Activated naive CD4-positive, alpha-beta T cell treated with anti-CD3 and anti-CD28 coated beads, Interleukin-2, amount 50 U/mL, for 24 hours (primary cell): ENCODE measurements at regions not wholly inside any gene's neighbourhood (a gene's known extent, or its start where the extent isn't known, plus 50 kb on each side); places are given as distances from the start of the nearest gene placed in this dataset.

Source experiments
- H3K27ac Mint-ChIP-seq: one replicate; pipeline ENCODE4 v1.8.0; 2021; ENCODE audit warnings: mild to moderate bottlenecking, mixed read lengths
- H3K27me3 Mint-ChIP-seq: one replicate; pipeline ENCODE4 v1.8.0; 2021; ENCODE audit warnings: mixed read lengths
- H3K36me3 Mint-ChIP-seq: one replicate; pipeline ENCODE4 v1.8.0; 2021; ENCODE audit warnings: mixed read lengths
- H3K4me1 Mint-ChIP-seq: one replicate; pipeline ENCODE4 v1.8.0; 2021; ENCODE audit warnings: mixed read lengths
- H3K4me3 Mint-ChIP-seq: one replicate; pipeline ENCODE4 v1.8.0; 2021; ENCODE audit warnings: mild to moderate bottlenecking, mixed read lengths
- H3K9me3 Mint-ChIP-seq: one replicate; pipeline ENCODE4 v1.8.0; 2021; ENCODE audit warnings: mixed read lengths

DNA sequence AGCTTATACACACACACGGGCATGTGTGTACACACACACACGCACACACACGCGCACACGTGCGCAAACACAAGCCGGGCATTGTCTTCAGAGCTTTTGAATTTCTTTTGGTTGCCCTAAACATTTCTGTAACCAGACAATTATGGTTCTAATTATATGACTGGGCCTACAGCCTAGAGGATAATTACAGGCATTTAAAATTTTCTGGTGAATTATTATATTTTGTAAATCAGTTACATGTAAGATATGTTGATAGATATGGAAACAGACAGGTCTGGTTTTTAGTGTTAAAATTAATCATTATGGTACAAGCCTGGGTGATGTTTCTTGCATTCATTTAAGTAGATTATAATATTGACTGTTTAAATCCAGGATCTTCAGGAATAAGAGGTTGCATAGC is 1120.5 kb downstream of the ADGRL3 start:
- Mint-ChIP-seq H3K4me3 (no peak overlapping the region), H3K27me3 (no peaks in the 10 kb centered on the region), H3K27ac (no peak overlapping the region), H3K9me3 (peaks cover 14% of the 10 kb centered on the region), H3K4me1 (no peaks in the 10 kb centered on the region), H3K36me3 (no peaks in the 10 kb centered on the region)

DNA sequence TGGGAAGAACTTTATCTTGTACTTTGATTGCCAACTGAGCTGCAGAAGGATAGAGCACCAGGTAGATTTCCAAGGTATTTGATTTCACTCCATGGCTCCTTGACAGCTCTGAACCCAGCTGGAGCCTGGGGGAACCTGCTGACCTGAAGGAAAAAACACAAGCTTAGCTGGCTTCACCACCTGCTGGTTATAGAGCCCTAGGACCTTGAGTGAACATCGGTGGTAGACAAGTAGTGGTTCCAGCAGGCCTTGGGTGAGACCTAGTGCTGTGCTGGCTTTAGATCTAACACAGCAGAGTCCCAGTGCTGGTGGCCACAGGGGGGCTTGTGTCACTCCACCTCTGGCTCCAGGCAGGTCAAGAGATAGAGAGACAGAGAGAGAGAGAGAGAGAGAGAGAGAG is 1102.6 kb downstream of the ADGRL3 start:
- H3K27ac Mint-ChIP-seq, result no peak overlapping the region
- H3K4me1 Mint-ChIP-seq, result no peaks in the 10 kb centered on the region
- no peaks in the 10 kb centered on the region for H3K36me3 Mint-ChIP-seq
- no peak overlapping the region for H3K4me3 Mint-ChIP-seq
- H3K9me3 Mint-ChIP-seq, result peaks cover 16% of the 10 kb centered on the region
- no peaks in the 10 kb centered on the region for H3K27me3 Mint-ChIP-seq

DNA sequence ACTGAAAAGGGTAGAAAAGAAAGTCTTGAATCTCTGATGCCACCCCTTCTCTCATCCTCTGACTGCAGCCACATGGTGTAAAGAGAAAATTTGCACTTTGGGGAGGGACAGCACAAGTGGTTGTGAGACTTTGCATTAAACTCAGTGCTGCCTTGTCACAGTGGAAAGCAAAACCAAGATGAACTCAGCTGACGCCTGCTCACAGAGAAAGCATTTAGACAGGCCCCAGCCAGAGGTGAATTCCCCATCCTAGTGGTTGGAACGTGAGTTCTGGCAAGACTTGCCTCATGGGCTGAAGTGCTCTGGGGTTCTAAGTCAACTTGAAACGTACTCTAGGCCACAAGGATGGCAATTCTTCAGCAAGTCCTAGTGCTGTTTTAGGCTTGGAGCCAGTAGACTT is 1101.4 kb downstream of the ADGRL3 start:
- Mint-ChIP-seq H3K36me3 (no peaks in the 10 kb centered on the region), H3K4me1 (no peaks in the 10 kb centered on the region), H3K27ac (no peak overlapping the region), H3K27me3 (no peaks in the 10 kb centered on the region), H3K4me3 (no peak overlapping the region), H3K9me3 (peaks cover 16% of the 10 kb centered on the region)

GRCh38 chr4:62293551-62293950 is 1093.4 kb downstream of the ADGRL3 start:
- Mint-ChIP-seq H3K36me3 (no peaks in the 10 kb centered on the region), H3K9me3 (no peaks in the 10 kb centered on the region)

DNA sequence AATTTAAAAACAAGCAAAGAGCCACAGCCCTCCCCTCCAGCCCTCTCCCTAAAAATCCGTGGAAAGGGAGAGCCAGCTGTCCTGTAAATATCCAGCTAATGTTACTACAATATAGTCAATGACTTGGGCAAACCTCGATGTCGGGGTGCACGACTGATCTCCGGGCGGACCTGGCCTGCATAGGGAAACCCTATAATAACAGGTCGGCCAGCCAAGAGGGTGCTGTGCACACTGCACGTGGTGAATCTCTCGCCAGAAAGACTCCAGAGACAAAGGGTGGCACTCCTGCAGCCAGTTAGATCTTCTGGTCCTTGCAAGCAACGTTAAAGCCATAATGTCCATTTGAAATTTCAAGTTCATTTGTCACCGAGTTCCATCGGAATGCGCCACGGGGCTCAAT is 1092.8 kb downstream of the ADGRL3 start:
- Mint-ChIP-seq H3K36me3 (no peaks in the 10 kb centered on the region), H3K9me3 (no peaks in the 10 kb centered on the region), H3K27me3 (no peaks in the 10 kb centered on the region), H3K27ac (no peak overlapping the region), H3K4me1 (no peaks in the 10 kb centered on the region), H3K4me3 (no peak overlapping the region)

More at GRCh38 chr4:62293551-62293950, 1093.4 kb downstream of the ADGRL3 start:
- Mint-ChIP-seq H3K27ac (no peak overlapping the region), H3K4me1 (no peaks in the 10 kb centered on the region), H3K4me3 (no peak overlapping the region), H3K27me3 (no peaks in the 10 kb centered on the region)

- H3K36me3 Mint-ChIP-seq, result no peaks in the 10 kb centered on the region
- no peak overlapping the region for H3K27ac Mint-ChIP-seq
- H3K4me1 Mint-ChIP-seq, result no peaks in the 10 kb centered on the region
- H3K9me3 Mint-ChIP-seq, result no peaks in the 10 kb centered on the region
- H3K27me3 Mint-ChIP-seq, result no peaks in the 10 kb centered on the region
- H3K4me3 Mint-ChIP-seq, result no peak overlapping the region
Observed at GRCh38 chr4:62288808-62289541, 1088.8 kb downstream of the ADGRL3 start.

DNA sequence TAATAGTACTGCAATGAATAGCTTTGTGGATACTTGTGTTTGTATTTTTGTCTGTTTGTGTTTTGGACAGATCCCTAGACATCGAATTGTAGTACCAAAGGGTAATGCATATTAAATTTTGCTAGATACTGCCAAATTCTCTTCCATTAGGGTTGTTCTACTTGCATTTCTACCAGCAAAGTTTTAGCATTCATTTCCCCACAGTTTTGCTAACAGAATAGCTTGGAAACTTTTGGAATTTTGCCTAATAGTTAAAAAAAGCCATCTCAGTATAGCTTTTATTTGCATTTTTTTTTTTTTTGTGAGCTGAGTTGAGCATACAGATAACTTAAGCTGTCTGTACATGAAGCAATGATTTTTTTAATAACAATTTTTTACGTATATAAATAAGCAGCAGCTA is 1084.9 kb downstream of the ADGRL3 start:
- H3K27ac Mint-ChIP-seq, result no peak overlapping the region
- H3K9me3 Mint-ChIP-seq, result peaks cover 4% of the 10 kb centered on the region
- no peaks in the 10 kb centered on the region for H3K36me3 Mint-ChIP-seq
- no peaks in the 10 kb centered on the region for H3K27me3 Mint-ChIP-seq
- no peak overlapping the region for H3K4me3 Mint-ChIP-seq
- no peaks in the 10 kb centered on the region for H3K4me1 Mint-ChIP-seq

DNA sequence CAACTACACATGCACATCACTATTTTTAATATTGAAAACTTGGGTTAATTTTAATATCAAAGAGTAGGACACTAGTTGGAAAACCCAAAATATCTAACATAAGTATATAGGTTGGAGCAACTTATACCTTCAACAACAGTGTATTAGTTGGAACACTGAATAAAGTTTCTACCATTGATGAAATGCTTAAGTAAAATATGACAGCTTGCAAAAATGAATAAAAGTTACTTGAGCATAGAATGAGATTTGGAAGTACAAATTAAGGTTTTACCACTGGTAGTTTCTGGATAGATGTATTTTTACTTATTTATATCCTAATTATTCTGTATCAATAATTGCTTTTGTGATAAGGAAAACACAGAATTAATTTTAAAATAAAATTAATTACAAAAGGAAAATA is 1079.6 kb downstream of the ADGRL3 start:
- Mint-ChIP-seq H3K4me1 (no peaks in the 10 kb centered on the region), H3K36me3 (no peaks in the 10 kb centered on the region), H3K4me3 (no peak overlapping the region), H3K9me3 (peaks cover 14% of the 10 kb centered on the region), H3K27ac (no peak overlapping the region), H3K27me3 (no peaks in the 10 kb centered on the region)

DNA sequence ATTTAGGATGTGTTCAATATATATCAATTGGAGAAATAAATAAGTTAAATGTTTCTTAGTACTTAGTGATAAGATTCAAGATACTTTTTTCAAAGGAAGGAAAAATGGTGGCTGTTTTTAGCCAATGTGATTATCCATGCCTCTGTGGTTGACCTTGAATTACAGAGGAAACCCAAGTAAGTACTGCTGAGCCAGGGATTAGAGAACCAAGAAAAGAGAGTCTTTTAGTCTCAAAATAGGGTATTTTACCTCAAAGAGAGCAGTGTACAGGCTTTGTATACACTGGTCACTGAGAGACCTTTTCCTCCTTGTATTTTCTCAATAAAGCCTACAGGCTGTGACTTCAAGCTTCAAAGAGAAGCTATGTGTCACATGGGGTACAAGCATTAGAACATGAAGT is 1075.3 kb downstream of the ADGRL3 start:
- Mint-ChIP-seq H3K27me3 (no peaks in the 10 kb centered on the region), H3K27ac (no peak overlapping the region), H3K4me3 (no peak overlapping the region), H3K9me3 (peaks cover 21% of the 10 kb centered on the region), H3K4me1 (no peaks in the 10 kb centered on the region), H3K36me3 (no peaks in the 10 kb centered on the region)

- Mint-ChIP-seq H3K27ac (no peak overlapping the region), H3K27me3 (no peaks in the 10 kb centered on the region), H3K4me1 (no peaks in the 10 kb centered on the region), H3K36me3 (no peaks in the 10 kb centered on the region), H3K9me3 (peaks cover 21% of the 10 kb centered on the region), H3K4me3 (no peak overlapping the region)
Observed at GRCh38 chr4:62274782-62275181, 1074.7 kb downstream of the ADGRL3 start.

DNA sequence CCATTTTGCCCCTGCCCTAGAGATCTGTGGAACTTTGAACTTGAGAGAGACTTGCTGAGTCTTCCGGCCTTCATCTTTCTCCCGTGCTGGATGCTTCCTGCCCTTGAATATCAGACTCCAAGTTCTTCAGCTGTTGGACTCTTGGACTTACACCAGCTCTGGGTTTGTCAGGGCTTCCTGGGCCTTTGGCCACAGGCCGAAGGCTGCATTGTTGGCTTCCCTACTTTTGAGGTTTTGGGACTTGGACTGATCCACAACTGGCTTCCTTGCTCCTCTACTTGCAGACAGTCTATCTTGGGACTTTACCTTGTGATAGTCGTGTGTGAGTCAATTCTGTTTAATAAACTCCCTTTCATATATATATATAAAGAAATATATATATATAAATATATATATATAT is 1071.0 kb downstream of the ADGRL3 start:
- Mint-ChIP-seq H3K4me1 (no peaks in the 10 kb centered on the region), H3K9me3 (peaks cover 17% of the 10 kb centered on the region), H3K36me3 (no peaks in the 10 kb centered on the region), H3K27me3 (no peaks in the 10 kb centered on the region), H3K27ac (no peak overlapping the region), H3K4me3 (no peak overlapping the region)

DNA sequence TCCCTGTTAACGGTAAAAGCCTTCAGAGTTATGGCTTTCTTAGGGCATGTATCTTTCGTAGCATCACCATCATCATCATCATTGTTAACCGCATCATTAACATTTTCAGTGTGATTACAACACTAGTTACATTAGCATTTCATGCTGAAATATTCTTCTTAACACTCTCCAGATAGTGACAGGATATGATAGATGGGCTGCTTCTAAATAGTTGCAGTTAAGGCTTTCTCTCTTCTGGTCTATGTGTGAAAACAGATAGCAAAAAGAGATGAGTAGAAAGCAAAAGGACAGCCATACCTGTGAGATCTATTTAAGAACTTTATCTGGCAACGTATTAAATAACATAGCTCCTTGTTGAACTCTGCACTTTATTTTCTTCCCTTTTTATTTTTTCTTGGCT is 1069.8 kb downstream of the ADGRL3 start:
- Mint-ChIP-seq H3K4me3 (no peak overlapping the region), H3K27ac (no peak overlapping the region), H3K27me3 (no peaks in the 10 kb centered on the region), H3K36me3 (no peaks in the 10 kb centered on the region), H3K9me3 (peaks cover 13% of the 10 kb centered on the region), H3K4me1 (no peaks in the 10 kb centered on the region)

DNA sequence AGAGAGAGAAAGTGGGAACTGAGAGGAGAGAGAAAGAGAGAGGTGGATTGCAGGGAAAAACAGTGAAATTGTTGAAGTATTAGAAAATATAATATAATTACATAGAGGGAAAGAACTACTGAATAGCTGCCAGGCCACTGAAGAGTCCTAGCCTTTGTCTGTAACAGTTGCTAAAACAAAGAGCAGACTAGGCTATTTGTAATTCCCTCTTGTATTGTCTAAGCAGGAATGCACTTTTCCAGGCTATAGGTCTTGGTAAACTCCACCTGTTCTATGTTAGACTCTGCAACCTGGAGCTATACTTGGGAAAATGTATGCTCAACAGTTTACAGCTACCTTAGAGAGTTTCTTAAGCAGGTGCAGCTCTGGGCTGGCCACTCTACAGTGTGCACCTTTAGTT is 1063.3 kb downstream of the ADGRL3 start:
- H3K9me3 Mint-ChIP-seq, result peaks cover 6% of the 10 kb centered on the region
- no peaks in the 10 kb centered on the region for H3K4me1 Mint-ChIP-seq
- no peaks in the 10 kb centered on the region for H3K36me3 Mint-ChIP-seq

DNA sequence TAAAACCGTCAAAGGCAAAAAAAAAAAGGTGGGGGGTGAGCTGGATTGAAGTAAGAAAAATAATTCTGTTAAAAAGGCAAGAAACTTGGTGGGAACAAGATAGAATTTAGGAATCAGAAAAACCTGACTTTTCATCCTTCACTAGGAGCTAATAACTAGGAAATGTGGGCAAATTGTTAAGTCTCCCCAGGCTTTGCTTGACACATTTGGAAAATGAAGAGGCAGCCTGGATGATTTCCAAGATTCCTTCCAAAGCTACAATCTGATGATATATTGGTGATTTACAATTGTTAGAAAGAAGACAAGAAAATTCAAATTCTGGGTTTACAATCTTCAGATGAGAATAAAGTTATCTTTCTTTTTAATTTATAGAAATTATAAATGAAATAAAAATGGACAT is 1062.5 kb downstream of the ADGRL3 start:
- Mint-ChIP-seq H3K36me3 (no peaks in the 10 kb centered on the region), H3K4me1 (no peaks in the 10 kb centered on the region), H3K27me3 (no peaks in the 10 kb centered on the region), H3K4me3 (no peak overlapping the region), H3K9me3 (peaks cover 6% of the 10 kb centered on the region), H3K27ac (no peak overlapping the region)

More for the DNA sequence above, 1063.3 kb downstream of the ADGRL3 start:
- no peaks in the 10 kb centered on the region for H3K27me3 Mint-ChIP-seq
- H3K4me3 Mint-ChIP-seq, result no peak overlapping the region
- H3K27ac Mint-ChIP-seq, result no peak overlapping the region

- Mint-ChIP-seq H3K4me1 (no peaks in the 10 kb centered on the region), H3K9me3 (peaks cover 6% of the 10 kb centered on the region), H3K27ac (no peak overlapping the region), H3K36me3 (no peaks in the 10 kb centered on the region), H3K27me3 (no peaks in the 10 kb centered on the region), H3K4me3 (no peak overlapping the region)
Observed at GRCh38 chr4:62260254-62260653, 1060.1 kb downstream of the ADGRL3 start.

- Mint-ChIP-seq H3K27ac (no peak overlapping the region), H3K4me1 (no peaks in the 10 kb centered on the region), H3K36me3 (no peaks in the 10 kb centered on the region), H3K4me3 (no peak overlapping the region), H3K27me3 (no peaks in the 10 kb centered on the region), H3K9me3 (no peaks in the 10 kb centered on the region)
Observed at GRCh38 chr4:62256479-62256878, 1056.4 kb downstream of the ADGRL3 start.

GRCh38 chr4:62252728-62253127 is 1052.6 kb downstream of the ADGRL3 start:
- no peaks in the 10 kb centered on the region for H3K9me3 Mint-ChIP-seq
- H3K4me1 Mint-ChIP-seq, result no peaks in the 10 kb centered on the region
- H3K4me3 Mint-ChIP-seq, result no peak overlapping the region
- no peaks in the 10 kb centered on the region for H3K36me3 Mint-ChIP-seq
- H3K27ac Mint-ChIP-seq, result no peak overlapping the region
- no peaks in the 10 kb centered on the region for H3K27me3 Mint-ChIP-seq
